Endothelial cell of umbilical vein (primary cell): ENCODE measurements at regions not wholly inside any gene's neighbourhood (a gene's known extent, or its start where the extent isn't known, plus 50 kb on each side); places are given as distances from the start of the nearest gene placed in this dataset.
"Not testable (repeated sequence)": the region's sequence is repeated elsewhere in the genome, so short reads cannot be mapped to it uniquely, and the experiment has no call there.

Source experiments
- BruUV-seq: library from RNA; stranded (reverse); fragments of 400-500 nt; replicated peaks from 2 replicates; lab custom pipeline; 2021; lab: Mats Ljungman, UMichigan
- CTCF ChIA-PET: fragments of 300-600, 350-600 bp; sonication (Branson Sonifier 250); formaldehyde crosslinking; loops from one replicate; lab custom pipeline; 2021; ENCODE audit warnings: antibody characterized with exemption, inconsistent platforms; lab: Charles Lee
- POLR2A ChIA-PET: fragments of 300-600, 350-600 bp; sonication (Branson Sonifier 250); formaldehyde crosslinking; loops from one replicate; lab custom pipeline; 2021; ENCODE audit warnings: antibody characterized with exemption, inconsistent platforms; lab: Charles Lee
- DNase-seq: peaks from one replicate; pipeline ENCODE4 v3.0.0-alpha.2; 2011; ENCODE audit warnings: low read depth, low spot score
- FAIRE-seq: peaks from 2 replicates; lab custom pipeline; 2011; peaks lifted over from hg19 to GRCh38; lab: Jason Lieb, UNC
- H2AFZ ChIP-seq: 2 replicates; pipeline ENCODE4 v1.6.0; 2012; ENCODE audit warnings: low read depth, low read length, control low read depth, inconsistent platforms
- H3K27ac ChIP-seq: 2 replicates; pipeline ENCODE4 v1.5.1; 2011; ENCODE audit warnings: low read depth, mild to moderate bottlenecking, control low read depth, low read length, moderate library complexity; ENCODE audit not compliant: insufficient read depth
- H3K27me3 ChIP-seq, 2 experiments: 2 replicates each; pipeline versions ENCODE4 v1.6.0 to v1.6.1; 2011; ENCODE audit warnings: low read length in 2 of 2, mixed read lengths in 1 of 2; ENCODE audit not compliant: control insufficient read depth in 2 of 2, insufficient read depth in 2 of 2
- H3K36me3 ChIP-seq, 2 experiments: 2 replicates in 1 of 2; 3 replicates in 1 of 2; pipeline ENCODE4 v1.5.1; 2011; ENCODE audit warnings: low read length in 2 of 2, mild to moderate bottlenecking in 1 of 2, moderate library complexity in 1 of 2; ENCODE audit not compliant: control insufficient read depth in 2 of 2, insufficient read depth in 2 of 2; ENCODE audit errors: extremely low read depth in 1 of 2
- H3K4me1 ChIP-seq: 3 replicates; pipeline ENCODE4 v1.5.1; 2011; ENCODE audit warnings: mild to moderate bottlenecking, low read length; ENCODE audit not compliant: control insufficient read depth, insufficient read depth; ENCODE audit errors: extremely low read depth
- H3K4me2 ChIP-seq: 2 replicates; pipeline ENCODE4 v1.6.1; 2011; ENCODE audit warnings: low read length, control low read depth, mixed read lengths; ENCODE audit not compliant: insufficient read depth
- H3K4me3 ChIP-seq, 3 experiments: fragments of 200-600 bp in 1 of 3; sonication (generic), shearing (Covaris generic) in 1 of 3; replicated peaks in 1 of 3; 2 replicates each; pipeline ENCODE4 v1.5.1; 2011 to 2016; ENCODE audit warnings: control low read depth in 3 of 3, low read length in 3 of 3, mild to moderate bottlenecking in 2 of 3, inconsistent platforms in 1 of 3, low read depth in 1 of 3, moderate library complexity in 1 of 3; ENCODE audit not compliant: insufficient read depth in 1 of 3
- H3K79me2 ChIP-seq: 2 replicates; pipeline ENCODE4 v1.6.0; 2012; ENCODE audit warnings: low read length, inconsistent platforms; ENCODE audit not compliant: control insufficient read depth, insufficient read depth
- H3K9ac ChIP-seq: replicated peaks from 2 replicates; pipeline ENCODE3; 2011; ENCODE audit warnings: low read length, control low read depth; ENCODE audit not compliant: insufficient read depth; ENCODE audit errors: extremely low read depth
- H3K9me1 ChIP-seq: replicated peaks from 3 replicates; pipeline ENCODE4 v1.6.0; 2011; ENCODE audit warnings: mild to moderate bottlenecking, low read length; ENCODE audit not compliant: control insufficient read depth, insufficient read depth; ENCODE audit errors: extremely low read depth
- H3K9me3 ChIP-seq: replicated peaks from 2 replicates; pipeline ENCODE4 v1.5.1; 2012; ENCODE audit warnings: low read length, inconsistent platforms; ENCODE audit not compliant: control insufficient read depth, insufficient read depth
- H4K20me1 ChIP-seq: replicated peaks from 2 replicates; pipeline ENCODE3; 2011; ENCODE audit warnings: mild to moderate bottlenecking, low read length; ENCODE audit not compliant: control insufficient read depth, insufficient read depth; ENCODE audit errors: extremely low read depth
- CTCF ChIP-seq, 2 donors: IDR thresholded peaks; 1 replicate in 1 of 2; 2 replicates in 1 of 2; pipeline ENCODE4 v1.5.1; 2011; ENCODE audit warnings: low read length in 2 of 2, mild to moderate bottlenecking in 2 of 2, moderate library complexity in 2 of 2, control low read depth in 1 of 2, inconsistent platforms in 1 of 2, low read depth in 1 of 2; ENCODE audit not compliant: insufficient read depth in 1 of 2; ENCODE audit errors: extremely low read depth in 1 of 2
- EZH2 ChIP-seq: IDR thresholded peaks from 2 replicates; pipeline ENCODE4 v1.6.1; 2012; ENCODE audit warnings: borderline replicate concordance, low read depth, mild to moderate bottlenecking, moderate library complexity, low read length, inconsistent platforms; ENCODE audit not compliant: severe bottlenecking
- FOS ChIP-seq: IDR thresholded peaks from 2 replicates; pipeline ENCODE4 v1.6.1; 2011; ENCODE audit warnings: mild to moderate bottlenecking, low read length, moderate library complexity, borderline replicate concordance; ENCODE audit not compliant: insufficient read depth
- GATA2 ChIP-seq: IDR thresholded peaks from 2 replicates; pipeline ENCODE4 v1.7.0; 2011; ENCODE audit warnings: low read depth, mild to moderate bottlenecking, moderate library complexity, mixed read lengths, low read length; ENCODE audit not compliant: insufficient read length, insufficient read depth
- JUN ChIP-seq: IDR thresholded peaks from 2 replicates; pipeline ENCODE4 v1.6.1; 2011; ENCODE audit warnings: borderline replicate concordance, low read depth; ENCODE audit not compliant: insufficient read length, insufficient read depth
- MAX ChIP-seq: IDR thresholded peaks from 2 replicates; pipeline ENCODE4 v1.6.1; 2011; ENCODE audit not compliant: insufficient read depth, insufficient read length
- MYC ChIP-seq: IDR thresholded peaks from one replicate; pipeline ENCODE4 v1.6.1; 2011; ENCODE audit warnings: mild to moderate bottlenecking, low read depth, low read length
- POLR2A ChIP-seq: IDR thresholded peaks from 2 replicates; pipeline ENCODE4 v1.6.1; 2012; ENCODE audit warnings: low read depth, mild to moderate bottlenecking, control low read depth, low read length
- POLR2AphosphoS5 ChIP-seq: IDR thresholded peaks from 2 replicates; pipeline ENCODE4 v1.6.1; 2012; ENCODE audit warnings: low read depth, mild to moderate bottlenecking, control low read depth, low read length, moderate library complexity; ENCODE audit not compliant: insufficient read depth
- dilution Hi-C: fragments of 300-500 bp; cut with MboI; formaldehyde crosslinking; loops from one replicate; pipeline ENCODE4 v1.15.0; 2019; ENCODE audit warnings: low sequenced_read_pairs; ENCODE audit not compliant: extremely low pct_ligation_motif_present
- intact Hi-C: fragments of 100-400 bp; cut with micrococcal nuclease; formaldehyde crosslinking; loops from one replicate; pipeline ENCODE4 v1.10.0; 2022

DNA sequence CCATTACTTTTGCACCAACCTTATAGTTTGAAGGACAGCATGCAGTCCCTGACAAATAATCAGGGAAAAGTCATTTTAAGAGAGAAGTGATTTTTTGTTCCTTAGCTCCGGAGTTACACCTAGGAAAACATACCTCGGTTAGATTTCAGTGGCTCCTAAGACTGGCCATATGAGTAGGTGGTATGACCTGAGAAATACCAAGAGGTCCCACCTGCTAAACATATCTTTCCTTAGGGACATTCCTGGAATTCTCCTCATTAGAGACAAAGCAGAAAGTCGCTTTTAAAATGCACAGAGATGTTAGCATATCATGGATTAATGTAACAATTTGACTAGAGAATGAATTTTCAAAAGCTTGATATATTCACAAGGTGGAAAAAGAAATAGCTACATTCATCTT is 84.2 kb upstream of the RNPC3 start:
- intact Hi-C loops = no loop called here
- dilution Hi-C loops = no loop called here
- no peak for TF ChIP-seq EZH2
- no peak for TF ChIP-seq POLR2AphosphoS5
- no peak for TF ChIP-seq MAX
- no peak for TF ChIP-seq CTCF (IDR thresholded peaks at IDR 0.05; ENCODE audit: extremely low read depth in 1 of 2, insufficient read depth in 1 of 2, low read depth in 1 of 2, low read length in 2 of 2)
- no peak for TF ChIP-seq MYC
- TF ChIP-seq POLR2A = no peak
- no peak for TF ChIP-seq JUN
- TF ChIP-seq FOS = no peak
- TF ChIP-seq GATA2 = no peak
- no peak overlapping the region for H3K27ac ChIP-seq
- DNase-seq = no peak
- no peaks in the 10 kb centered on the region for H3K79me2 ChIP-seq
- no peaks in the 10 kb centered on the region for H3K9me1 ChIP-seq
- H3K4me2 ChIP-seq = no peak overlapping the region
- ChIA-PET CTCF (interaction anchor here (1.2 kb wide), 1 partner anchor 20 kb away, joined by 4 read pairs; no protein-coding TSS in a partner anchor), POLR2A (no interaction called here)
- FAIRE-seq = peak; percentile 44
- H4K20me1 ChIP-seq = no peaks in the 10 kb centered on the region
- H3K4me1 ChIP-seq = no peaks in the 10 kb centered on the region
- no peak overlapping the region for H3K4me3 ChIP-seq
- no peaks in the 10 kb centered on the region for H3K9me3 ChIP-seq
- H2AFZ ChIP-seq = no peak overlapping the region
- BruUV-seq = no TSS peak
- H3K9ac ChIP-seq = no peak overlapping the region
- H3K36me3 ChIP-seq = no peaks in the 10 kb centered on the region
- H3K27me3 ChIP-seq = no peaks in the 10 kb centered on the region

DNA sequence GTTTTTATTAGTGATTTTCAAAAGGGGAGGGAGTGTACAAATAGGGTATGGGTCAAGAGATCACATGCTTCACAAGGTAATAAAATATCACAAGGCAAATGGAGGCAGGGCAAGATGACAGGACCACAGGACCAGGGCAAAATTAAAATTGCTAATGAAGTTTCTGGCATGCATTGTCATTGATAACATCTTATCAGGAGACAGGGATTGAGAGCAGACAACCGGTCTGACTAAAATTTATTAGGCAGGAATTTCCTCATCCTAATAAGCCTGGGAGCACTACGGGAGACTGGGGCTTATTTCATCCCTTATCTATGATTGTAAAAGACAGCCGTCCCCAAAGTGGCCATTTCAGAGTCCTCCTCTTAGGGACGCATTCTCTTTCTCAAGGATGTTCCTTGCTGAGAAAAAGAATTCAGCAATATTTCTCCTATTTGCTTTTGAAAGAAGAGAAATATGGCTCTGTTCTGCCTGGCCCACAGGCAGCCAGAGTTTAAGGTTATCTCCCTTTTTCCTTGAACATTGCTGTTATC is 88.9 kb upstream of the RNPC3 start:
- BruUV-seq, H3K9me1 ChIP-seq, CTCF ChIA-PET, dilution Hi-C loops, POLR2A ChIA-PET, H3K4me1 ChIP-seq, FAIRE-seq, H3K79me2 ChIP-seq, H3K4me2 ChIP-seq, H3K27ac ChIP-seq, intact Hi-C loops, H3K27me3 ChIP-seq, H3K9ac ChIP-seq, H2AFZ ChIP-seq, H3K4me3 ChIP-seq, H3K9me3 ChIP-seq, H4K20me1 ChIP-seq, DNase-seq, H3K36me3 ChIP-seq: not testable (repeated sequence)
